ENCODE measurements at regions not wholly inside any gene's neighbourhood (a gene's known extent, or its start where the extent isn't known, plus 50 kb on each side); places are given as distances from the start of the nearest gene placed in this dataset.

DNA sequence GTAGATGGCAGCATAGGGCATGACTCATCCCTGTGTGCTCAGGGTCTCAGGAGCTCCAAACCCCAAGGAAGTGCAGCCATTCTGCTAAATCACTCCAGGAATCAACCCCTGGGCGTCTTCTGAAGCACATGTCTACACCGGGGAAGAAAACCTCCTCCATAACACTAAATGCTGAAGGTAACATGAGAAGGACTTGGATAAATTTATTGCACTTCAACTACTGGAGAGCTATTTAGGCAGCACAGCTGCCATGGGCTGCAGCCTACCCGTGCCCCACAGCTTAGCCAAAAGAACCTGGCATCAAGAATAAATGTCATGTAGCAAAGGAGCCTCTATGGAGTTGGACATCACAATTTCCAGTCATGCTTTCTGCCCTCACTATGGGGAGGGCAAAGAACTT is 141.7 kb downstream of the GPCPD1 start:
- Histone ChIP-seq H2AFZ (ENCODE audit: low read depth, low read length) (no peak overlapping the region), H3K9me3 (replicated peaks; ENCODE audit: control insufficient read depth, insufficient read depth, low read length) (no peaks in the 10 kb centered on the region), H3K27me3 (ENCODE audit: control insufficient read depth in 2 of 2, insufficient read depth in 2 of 2, low read length in 2 of 2) (no peaks in the 10 kb centered on the region), H3K4me3 (replicated peaks in 1 of 3; ENCODE audit: insufficient read depth in 1 of 3, low read depth in 1 of 3, low read length in 3 of 3) (no peak overlapping the region), H3K79me2 (ENCODE audit: control insufficient read depth, insufficient read depth, low read length) (no peaks in the 10 kb centered on the region), H3K4me2 (ENCODE audit: insufficient read depth, low read length) (no peak overlapping the region), H3K27ac (ENCODE audit: insufficient read depth, low read depth, low read length) (no peak overlapping the region), H3K4me1 (ENCODE audit: control insufficient read depth, extremely low read depth, insufficient read depth, low read length) (no peaks in the 10 kb centered on the region), H3K36me3 (ENCODE audit: control insufficient read depth in 2 of 2, extremely low read depth in 1 of 2, insufficient read depth in 2 of 2, low read length in 2 of 2) (no peaks in the 10 kb centered on the region), H4K20me1 (replicated peaks; ENCODE audit: control insufficient read depth, extremely low read depth, insufficient read depth, low read length) (no peaks in the 10 kb centered on the region), H3K9me1 (replicated peaks; ENCODE audit: control insufficient read depth, extremely low read depth, insufficient read depth, low read length) (no peaks in the 10 kb centered on the region), H3K9ac (replicated peaks; ENCODE audit: extremely low read depth, insufficient read depth, low read length) (no peak overlapping the region)
- TF ChIP-seq FOS (IDR thresholded peaks at IDR 0.05; ENCODE audit: borderline replicate concordance, insufficient read depth, low read length) (no peak), GATA2 (IDR thresholded peaks at IDR 0.05; ENCODE audit: insufficient read depth, insufficient read length, low read depth, low read length) (no peak), CTCF (IDR thresholded peaks at IDR 0.05; ENCODE audit: extremely low read depth in 1 of 2, insufficient read depth in 1 of 2, low read depth in 1 of 2, low read length in 2 of 2) (no peak), JUN (IDR thresholded peaks at IDR 0.05; ENCODE audit: borderline replicate concordance, insufficient read depth, insufficient read length, low read depth) (no peak), POLR2A (IDR thresholded peaks at IDR 0.05; ENCODE audit: low read depth, low read length) (no peak)
- TF ChIP-seq, protein P1, sequence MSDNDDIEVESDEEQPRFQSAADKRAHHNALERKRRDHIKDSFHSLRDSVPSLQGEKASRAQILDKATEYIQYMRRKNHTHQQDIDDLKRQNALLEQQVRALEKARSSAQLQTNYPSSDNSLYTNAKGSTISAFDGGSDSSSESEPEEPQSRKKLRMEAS (IDR thresholded peaks at IDR 0.05; ENCODE audit: insufficient read depth, insufficient read length) = no peak
- POLR2A ChIA-PET = no interaction called here
- dilution Hi-C loops (cut with MboI; ENCODE audit: extremely low pct_ligation_motif_present, low sequenced_read_pairs) = no loop called here
- FAIRE-seq (no peak), DNase-seq (ENCODE audit: low read depth, low spot score) (no peak)
- intact Hi-C loops (cut with micrococcal nuclease) = no loop called here
- CTCF ChIA-PET = interaction anchor here (0.8 to 1.4 kb wide), 2 partner anchors 10 to 21 kb away, joined by 3 read pairs; no protein-coding TSS in a partner anchor
- BruUV-seq (replicated peaks) = no TSS peak

DNA sequence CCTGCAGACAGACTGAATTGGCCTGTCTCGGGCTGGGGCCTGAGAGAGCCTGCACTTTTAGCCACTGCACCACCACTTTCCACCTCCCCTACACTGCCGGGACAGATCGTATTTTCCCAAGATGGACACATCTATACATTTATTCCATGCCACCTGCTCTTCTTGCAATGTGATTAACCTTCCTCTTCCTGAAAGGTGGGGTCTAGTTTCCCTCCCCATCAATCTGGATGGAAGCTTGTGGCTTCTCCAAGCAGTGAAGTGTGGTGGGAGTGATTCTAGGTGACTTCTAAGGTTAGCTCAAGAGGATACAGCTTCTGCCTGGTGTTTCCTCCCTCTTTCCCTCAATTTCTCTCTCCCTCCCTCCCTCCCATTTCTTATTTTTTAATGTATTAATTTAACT is 143.7 kb downstream of the GPCPD1 start:
- Histone ChIP-seq H3K9ac (replicated peaks; ENCODE audit: extremely low read depth, insufficient read depth, low read length) (no peak overlapping the region), H4K20me1 (replicated peaks; ENCODE audit: control insufficient read depth, extremely low read depth, insufficient read depth, low read length) (no peaks in the 10 kb centered on the region), H3K4me2 (ENCODE audit: insufficient read depth, low read length) (no peak overlapping the region), H3K27ac (ENCODE audit: insufficient read depth, low read depth, low read length) (no peak overlapping the region), H3K4me1 (ENCODE audit: control insufficient read depth, extremely low read depth, insufficient read depth, low read length) (no peaks in the 10 kb centered on the region), H3K79me2 (ENCODE audit: control insufficient read depth, insufficient read depth, low read length) (no peaks in the 10 kb centered on the region), H3K9me1 (replicated peaks; ENCODE audit: control insufficient read depth, extremely low read depth, insufficient read depth, low read length) (no peaks in the 10 kb centered on the region), H3K36me3 (ENCODE audit: control insufficient read depth in 2 of 2, extremely low read depth in 1 of 2, insufficient read depth in 2 of 2, low read length in 2 of 2) (no peaks in the 10 kb centered on the region), H2AFZ (ENCODE audit: low read depth, low read length) (no peak overlapping the region), H3K9me3 (replicated peaks; ENCODE audit: control insufficient read depth, insufficient read depth, low read length) (no peaks in the 10 kb centered on the region), H3K27me3 (ENCODE audit: control insufficient read depth in 2 of 2, insufficient read depth in 2 of 2, low read length in 2 of 2) (no peaks in the 10 kb centered on the region), H3K4me3 (replicated peaks in 1 of 3; ENCODE audit: insufficient read depth in 1 of 3, low read depth in 1 of 3, low read length in 3 of 3) (no peak overlapping the region)
- CTCF ChIA-PET = interaction anchor here (1.9 kb wide), 2 partner anchors 19 to 244 kb away, joined by 5 to 7 read pairs; no protein-coding TSS in a partner anchor
- no peak for FAIRE-seq
- intact Hi-C loops (cut with micrococcal nuclease) (no loop called here), dilution Hi-C loops (cut with MboI; ENCODE audit: extremely low pct_ligation_motif_present, low sequenced_read_pairs) (no loop called here)
- TF ChIP-seq MYC (IDR thresholded peaks at IDR 0.05; ENCODE audit: low read depth, low read length) = no peak
- TF ChIP-seq, protein P1 (IDR thresholded peaks at IDR 0.05; ENCODE audit: insufficient read depth, insufficient read length) = no peak
- TF ChIP-seq GATA2 (IDR thresholded peaks at IDR 0.05; ENCODE audit: insufficient read depth, insufficient read length, low read depth, low read length) = no peak
- TF ChIP-seq POLR2A (IDR thresholded peaks at IDR 0.05; ENCODE audit: low read depth, low read length) = no peak
- TF ChIP-seq CTCF (IDR thresholded peaks at IDR 0.05; ENCODE audit: extremely low read depth in 1 of 2, insufficient read depth in 1 of 2, low read depth in 1 of 2, low read length in 2 of 2) = no peak
- TF ChIP-seq EZH2 (IDR thresholded peaks at IDR 0.05; ENCODE audit: borderline replicate concordance, low read depth, low read length, severe bottlenecking) = no peak
- TF ChIP-seq FOS (IDR thresholded peaks at IDR 0.05; ENCODE audit: borderline replicate concordance, insufficient read depth, low read length) = no peak
- TF ChIP-seq JUN (IDR thresholded peaks at IDR 0.05; ENCODE audit: borderline replicate concordance, insufficient read depth, insufficient read length, low read depth) = no peak
- no peak for TF ChIP-seq POLR2AphosphoS5 (IDR thresholded peaks at IDR 0.05; ENCODE audit: insufficient read depth, low read depth, low read length)
- DNase-seq (ENCODE audit: low read depth, low spot score) = no peak
- POLR2A ChIA-PET = no interaction called here
- no TSS peak for BruUV-seq (replicated peaks)
